LNCaP clone FGC (cell line): ENCODE measurements at regions not wholly inside any gene's neighbourhood (a gene's known extent, or its start where the extent isn't known, plus 50 kb on each side); places are given as distances from the start of the nearest gene placed in this dataset.

Experiments used
- DNase-seq: peaks from one replicate; pipeline ENCODE4 v3.0.0-alpha.2; 2011; ENCODE audit warnings: low read depth
- H3K4me3 ChIP-seq: 2 replicates; pipeline ENCODE4 v1.5.1; 2011; ENCODE audit warnings: mild to moderate bottlenecking, low read depth, low read length, control low read depth
- TF ChIP-seq, protein P1 (sequence below): IDR thresholded peaks from 2 replicates; pipeline ENCODE4 v1.5.1; 2012; ENCODE audit warnings: mild to moderate bottlenecking; ENCODE audit not compliant: control insufficient read depth, insufficient read depth; ENCODE audit errors: extremely low read depth

DNA sequence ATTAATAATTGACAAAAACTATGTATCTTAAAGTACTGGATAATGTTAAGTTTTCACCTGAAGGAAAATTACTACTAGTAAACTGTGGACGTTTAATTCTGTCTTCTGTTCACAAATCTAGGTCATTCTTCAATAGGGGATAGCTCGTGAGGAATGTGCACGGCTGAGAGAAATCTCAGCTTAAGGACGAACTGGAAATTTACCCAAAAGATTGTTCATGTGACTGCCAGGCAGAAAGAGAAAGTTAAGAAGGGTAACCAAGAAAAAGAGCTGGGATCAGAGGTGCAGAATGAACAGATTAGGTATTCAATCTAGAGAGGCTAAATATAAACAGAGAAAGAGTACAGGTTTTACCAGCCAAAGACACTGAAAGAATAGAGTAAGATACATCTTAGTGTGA, 245.3 kb downstream of the CASP12 start:
- TF ChIP-seq, protein P1, sequence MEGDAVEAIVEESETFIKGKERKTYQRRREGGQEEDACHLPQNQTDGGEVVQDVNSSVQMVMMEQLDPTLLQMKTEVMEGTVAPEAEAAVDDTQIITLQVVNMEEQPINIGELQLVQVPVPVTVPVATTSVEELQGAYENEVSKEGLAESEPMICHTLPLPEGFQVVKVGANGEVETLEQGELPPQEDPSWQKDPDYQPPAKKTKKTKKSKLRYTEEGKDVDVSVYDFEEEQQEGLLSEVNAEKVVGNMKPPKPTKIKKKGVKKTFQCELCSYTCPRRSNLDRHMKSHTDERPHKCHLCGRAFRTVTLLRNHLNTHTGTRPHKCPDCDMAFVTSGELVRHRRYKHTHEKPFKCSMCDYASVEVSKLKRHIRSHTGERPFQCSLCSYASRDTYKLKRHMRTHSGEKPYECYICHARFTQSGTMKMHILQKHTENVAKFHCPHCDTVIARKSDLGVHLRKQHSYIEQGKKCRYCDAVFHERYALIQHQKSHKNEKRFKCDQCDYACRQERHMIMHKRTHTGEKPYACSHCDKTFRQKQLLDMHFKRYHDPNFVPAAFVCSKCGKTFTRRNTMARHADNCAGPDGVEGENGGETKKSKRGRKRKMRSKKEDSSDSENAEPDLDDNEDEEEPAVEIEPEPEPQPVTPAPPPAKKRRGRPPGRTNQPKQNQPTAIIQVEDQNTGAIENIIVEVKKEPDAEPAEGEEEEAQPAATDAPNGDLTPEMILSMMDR, result no peak
- DNase-seq, result no peak
- H3K4me3 ChIP-seq, result no peak overlapping the region

DNA sequence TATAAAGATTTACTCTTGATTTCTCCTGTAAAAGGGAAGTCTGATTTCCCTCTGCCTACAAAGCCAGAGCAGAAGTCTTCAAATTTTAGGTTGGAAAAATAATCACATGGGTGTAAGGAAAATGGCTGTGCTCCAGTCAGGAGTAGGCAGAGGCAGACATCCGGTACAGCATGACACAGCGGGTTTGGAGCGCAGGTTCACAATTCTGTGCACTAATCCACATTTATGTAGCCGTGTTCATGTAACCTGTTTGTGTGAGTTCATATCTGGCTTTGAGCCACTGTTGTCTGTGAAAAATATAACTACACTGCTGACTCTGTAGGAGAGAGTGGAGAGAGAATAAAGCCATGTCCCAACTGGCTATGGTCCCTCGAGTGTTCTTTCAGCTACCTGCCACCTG, 248.0 kb downstream of the CASP12 start:
- DNase-seq, result no peak
- H3K4me3 ChIP-seq, result no peak overlapping the region
- TF ChIP-seq, protein P1, result no peak

DNA sequence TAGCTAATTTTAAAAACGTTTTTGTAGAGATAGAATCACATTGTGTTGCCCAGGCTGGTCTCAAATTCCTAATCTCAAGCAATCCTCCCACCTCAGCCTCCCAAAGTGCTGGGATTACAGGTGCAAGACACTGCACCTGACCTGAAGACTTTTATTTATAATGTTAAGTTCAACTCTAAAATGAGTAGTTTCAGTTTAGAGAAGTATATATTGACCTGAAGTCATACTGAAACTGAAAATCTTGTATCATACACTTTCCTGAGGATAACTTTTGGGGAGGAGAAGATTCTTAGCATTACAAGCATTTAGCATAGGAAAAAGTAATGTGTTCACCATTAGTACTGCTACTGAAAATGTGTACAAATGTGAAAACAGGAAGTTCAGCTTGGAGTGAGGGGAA, 249.3 kb downstream of the CASP12 start:
- H3K4me3 ChIP-seq, result no peak overlapping the region
- TF ChIP-seq, protein P1, result no peak
- no peak for DNase-seq

DNA sequence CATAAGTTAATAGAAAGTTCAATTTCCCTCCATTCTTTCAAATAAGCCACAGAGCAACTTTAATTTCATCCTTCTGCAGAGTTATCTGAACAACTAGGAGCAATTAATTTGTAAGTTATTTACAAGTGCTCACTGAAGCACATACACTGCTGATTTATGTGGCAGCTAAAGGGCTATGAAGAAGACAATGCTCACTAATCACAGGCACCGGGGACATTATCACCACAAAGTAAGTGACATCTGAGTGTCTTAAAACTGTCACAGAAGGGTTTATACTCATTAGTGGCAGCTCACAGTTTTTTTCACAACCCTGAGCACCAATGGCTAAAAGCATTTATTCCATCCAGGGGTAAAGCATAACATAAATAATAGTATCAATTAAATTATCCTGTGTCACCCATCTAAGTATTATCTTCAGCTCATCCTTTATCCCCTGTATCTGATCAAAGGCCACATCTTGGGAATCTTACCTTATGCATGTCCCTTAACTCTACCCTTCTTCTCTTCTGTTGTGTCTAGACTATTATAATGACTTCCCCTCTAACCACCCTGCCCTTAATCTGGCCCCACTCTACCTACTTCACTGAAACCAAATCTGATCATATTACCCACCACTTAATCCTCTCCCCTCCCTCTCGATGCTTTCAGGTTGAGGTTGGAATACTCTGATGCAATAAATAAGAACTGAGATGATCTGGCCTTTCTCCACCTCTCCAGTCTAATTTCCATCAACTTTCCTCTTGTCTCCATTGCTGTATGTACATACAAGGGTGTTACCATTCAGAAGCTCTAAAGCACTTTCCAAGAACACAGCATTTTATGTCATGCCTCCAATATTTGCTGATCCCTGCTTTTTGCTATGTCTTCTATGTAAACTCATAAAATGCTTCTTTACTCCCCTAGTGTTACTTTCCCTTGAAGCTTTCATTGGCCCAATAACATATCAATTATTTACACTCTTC, 252.7 kb downstream of the CASP12 start:
- DNase-seq, result no peak
- no peak overlapping the region for H3K4me3 ChIP-seq
- TF ChIP-seq, protein P1, result no peak

DNA sequence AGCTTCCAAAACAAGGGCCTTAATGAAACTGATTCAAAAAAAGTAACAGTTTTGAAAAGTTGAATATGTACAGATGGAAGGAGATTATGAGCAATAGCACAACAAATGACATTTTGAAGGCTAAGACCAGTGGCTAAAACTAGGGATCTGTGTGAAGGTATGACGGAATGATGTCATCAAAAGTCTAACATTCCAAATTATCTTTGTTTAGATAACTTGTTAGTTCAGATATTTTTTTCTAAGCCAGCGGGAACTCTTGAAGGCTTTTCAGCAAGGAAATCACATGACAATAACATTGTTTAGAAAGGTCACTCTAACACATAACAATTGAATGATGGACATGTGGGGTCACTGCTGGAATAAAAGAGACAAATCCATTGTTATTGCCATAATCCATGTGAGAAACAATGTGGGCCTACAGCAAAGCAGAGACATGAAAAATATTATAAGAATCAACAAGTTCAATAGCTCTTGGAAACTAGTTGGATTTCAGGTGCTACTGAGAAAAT, 260.5 kb downstream of the CASP12 start:
- H3K4me3 ChIP-seq, result no peak overlapping the region
- TF ChIP-seq, protein P1, result no peak
- DNase-seq, result no peak

DNA sequence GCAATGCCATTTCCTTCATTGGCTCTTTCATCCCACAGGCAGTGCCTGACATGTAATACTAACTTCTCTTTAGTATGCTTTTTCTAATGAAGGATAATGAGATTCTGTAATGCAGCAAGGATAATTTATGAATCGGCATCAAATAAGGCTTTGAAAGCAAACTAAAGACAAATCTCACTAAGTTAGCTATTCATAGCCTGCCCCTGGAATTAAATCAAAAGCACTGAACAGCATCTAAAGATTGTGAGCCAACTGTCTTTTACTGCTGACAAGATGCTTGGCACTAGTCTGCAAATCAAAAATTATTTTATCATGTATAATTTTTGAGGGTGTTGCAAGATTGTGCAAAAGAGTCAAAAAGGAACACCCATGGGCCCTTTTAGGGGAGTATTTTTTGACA, 265.0 kb downstream of the CASP12 start:
- TF ChIP-seq, protein P1, result no peak
- DNase-seq, result no peak
- H3K4me3 ChIP-seq, result no peak overlapping the region

DNA sequence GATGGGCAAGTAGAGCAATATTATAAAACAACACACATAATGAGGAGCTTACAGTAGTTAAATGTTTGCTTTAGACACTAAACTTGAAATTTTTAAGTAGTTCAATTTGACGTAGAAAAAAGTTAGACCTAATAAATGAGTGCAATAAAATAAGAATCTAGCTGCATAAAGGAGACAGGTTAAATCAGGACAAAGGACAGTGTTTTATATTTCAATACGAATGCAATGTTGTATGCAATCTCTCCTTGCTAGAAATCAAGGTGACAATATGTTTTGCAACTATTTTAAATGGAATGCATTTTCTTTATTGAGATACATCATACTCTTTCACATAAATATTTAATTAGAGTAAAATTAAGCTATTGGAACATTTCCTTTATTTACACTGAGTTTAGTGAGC, 267.9 kb downstream of the CASP12 start:
- TF ChIP-seq, protein P1, result no peak
- no peak overlapping the region for H3K4me3 ChIP-seq
- no peak for DNase-seq
